HEK293 (cell line): ENCODE measurements at regions not wholly inside any gene's neighbourhood (a gene's known extent, or its start where the extent isn't known, plus 50 kb on each side); places are given as distances from the start of the nearest gene placed in this dataset.

ENCODE experiments used
- CTCF ChIA-PET: fragments of 350-600 bp; formaldehyde crosslinking; extraction: SDS; loops from one replicate; lab custom pipeline; 2021; ENCODE audit warnings: antibody characterized with exemption; lab: Yijun Ruan, JAX
- POLR2A ChIA-PET: fragments of 300-600 bp; formaldehyde crosslinking; extraction: SDS; loops from one replicate; lab custom pipeline; 2020; ENCODE audit warnings: antibody characterized with exemption, inconsistent platforms; lab: Yijun Ruan, JAX
- H3K27ac ChIP-seq: fragments of 200-500 bp; sonication (Bioruptor generic); 2 replicates; pipeline ENCODE4 v1.5.1; 2014; ENCODE audit warnings: low read depth, low read length, control low read depth, inconsistent platforms; ENCODE audit errors: extremely low read depth
- H3K36me3 ChIP-seq, 2 experiments: fragments of 200-500 bp in 1 of 2; sonication (Bioruptor generic) in 1 of 2; 1 replicate in 1 of 2; 2 replicates in 1 of 2; pipeline ENCODE4 v1.5.1; 2014 to 2017; ENCODE audit warnings: inconsistent platforms in 2 of 2, low read length in 2 of 2; ENCODE audit not compliant: control insufficient read depth in 2 of 2, insufficient read depth in 1 of 2
- H3K4me1 ChIP-seq: fragments of 200-500 bp; sonication (Bioruptor generic); 2 replicates; pipeline ENCODE4 v1.5.1; 2014; ENCODE audit warnings: mild to moderate bottlenecking, low read length, inconsistent platforms; ENCODE audit not compliant: control insufficient read depth, insufficient read depth
- H3K4me3 ChIP-seq: 2 replicates; pipeline ENCODE4 v1.5.1; 2011; ENCODE audit warnings: low read depth, mild to moderate bottlenecking, control low read depth, low read length, moderate library complexity
- H3K9me3 ChIP-seq: fragments of 200-500 bp; sonication (Bioruptor generic); 2 replicates; pipeline ENCODE4 v1.5.1; 2014; ENCODE audit warnings: low read depth, low read length, inconsistent platforms; ENCODE audit not compliant: control insufficient read depth, insufficient read depth
- AEBP2 ChIP-seq: fragments of 450-650 bp; formaldehyde crosslinking; IDR thresholded peaks from 2 replicates; pipeline ENCODE4 v1.5.1; 2016; ENCODE audit warnings: missing biosample characterization, missing genetic modification characterization, borderline replicate concordance
- FEZF1 ChIP-seq: fragments of 450-650 bp; formaldehyde crosslinking; IDR thresholded peaks from 2 replicates; pipeline ENCODE4 v1.5.1; 2016; ENCODE audit warnings: missing biosample characterization, missing genetic modification characterization
- GLI4 ChIP-seq: fragments of 450-650 bp; formaldehyde crosslinking; IDR thresholded peaks from 2 replicates; pipeline ENCODE4 v1.5.1; 2016; ENCODE audit warnings: missing biosample characterization, missing genetic modification characterization
- KLF10 ChIP-seq: fragments of 450-650 bp; IDR thresholded peaks from 2 replicates; pipeline ENCODE4 v1.5.1; 2018; ENCODE audit warnings: missing biosample characterization, mild to moderate bottlenecking, missing genetic modification characterization
- MZF1 ChIP-seq: fragments of 450-650 bp; formaldehyde crosslinking; IDR thresholded peaks from 2 replicates; pipeline ENCODE4 v1.5.1; 2017; ENCODE audit warnings: missing biosample characterization, missing genetic modification characterization, borderline replicate concordance
- OSR2 ChIP-seq: fragments of 450-650 bp; formaldehyde crosslinking; IDR thresholded peaks from 2 replicates; pipeline ENCODE4 v1.5.1; 2016; ENCODE audit warnings: missing biosample characterization, missing genetic modification characterization
- RBAK ChIP-seq: fragments of 450-650 bp; formaldehyde crosslinking; IDR thresholded peaks from 2 replicates; pipeline ENCODE4 v1.5.1; 2016; ENCODE audit warnings: missing biosample characterization, missing genetic modification characterization
- REST ChIP-seq: fragments of 450-650 bp; formaldehyde crosslinking; IDR thresholded peaks from 2 replicates; pipeline ENCODE4 v1.5.1; 2016; ENCODE audit warnings: missing biosample characterization, missing genetic modification characterization
- SCRT1 ChIP-seq: fragments of 450-650 bp; formaldehyde crosslinking; IDR thresholded peaks from 2 replicates; pipeline ENCODE4 v1.5.1; 2016; ENCODE audit warnings: missing biosample characterization, missing genetic modification characterization, borderline replicate concordance
- YY1 ChIP-seq: fragments of 450-650 bp; formaldehyde crosslinking; IDR thresholded peaks from 2 replicates; pipeline ENCODE4 v1.5.1; 2018; ENCODE audit warnings: missing biosample characterization, missing genetic modification characterization
- ZBTB1 ChIP-seq: fragments of 450-650 bp; formaldehyde crosslinking; IDR thresholded peaks from 2 replicates; pipeline ENCODE4 v1.5.1; 2016; ENCODE audit warnings: missing biosample characterization, missing genetic modification characterization
- ZBTB17 ChIP-seq: fragments of 450-650 bp; formaldehyde crosslinking; IDR thresholded peaks from 2 replicates; pipeline ENCODE4 v1.5.1; 2016; ENCODE audit warnings: missing biosample characterization, missing genetic modification characterization
- ZBTB26 ChIP-seq: fragments of 450-650 bp; formaldehyde crosslinking; optimal IDR thresholded peaks from 2 replicates; pipeline ENCODE3; 2016; ENCODE audit warnings: missing biosample characterization, mild to moderate bottlenecking, missing genetic modification characterization
- ZFP69B ChIP-seq: fragments of 450-650 bp; formaldehyde crosslinking; IDR thresholded peaks from 2 replicates; pipeline ENCODE4 v1.5.1; 2016; ENCODE audit warnings: missing biosample characterization, missing genetic modification characterization
- ZNF202 ChIP-seq: fragments of 450-650 bp; formaldehyde crosslinking; IDR thresholded peaks from 2 replicates; pipeline ENCODE4 v1.5.1; 2016; ENCODE audit warnings: missing biosample characterization, missing genetic modification characterization, borderline replicate concordance
- ZNF548 ChIP-seq: fragments of 450-650 bp; formaldehyde crosslinking; IDR thresholded peaks from 2 replicates; pipeline ENCODE4 v1.5.1; 2016; ENCODE audit warnings: missing biosample characterization, missing genetic modification characterization
- ZNF585B ChIP-seq: fragments of 450-650 bp; formaldehyde crosslinking; IDR thresholded peaks from 2 replicates; pipeline ENCODE4 v1.5.1; 2016; ENCODE audit warnings: missing biosample characterization, missing genetic modification characterization
- ZNF626 ChIP-seq: fragments of 450-650 bp; sonication (Bioruptor Pico); formaldehyde crosslinking; IDR thresholded peaks from 2 replicates; pipeline ENCODE4 v1.5.1; 2018; ENCODE audit warnings: missing biosample characterization, missing genetic modification characterization, inconsistent platforms
- ZNF660 ChIP-seq: fragments of 450-650 bp; IDR thresholded peaks from 2 replicates; pipeline ENCODE4 v1.5.1; 2018; ENCODE audit warnings: missing biosample characterization, mild to moderate bottlenecking, missing genetic modification characterization
- ZNF677 ChIP-seq: fragments of 450-650 bp; IDR thresholded peaks from 2 replicates; pipeline ENCODE4 v1.5.0; 2018; ENCODE audit warnings: missing biosample characterization, mild to moderate bottlenecking, missing genetic modification characterization, moderate library complexity
- ZXDB ChIP-seq: fragments of 450-650 bp; formaldehyde crosslinking; IDR thresholded peaks from 2 replicates; pipeline ENCODE4 v1.5.1; 2016; ENCODE audit warnings: missing biosample characterization, missing genetic modification characterization
- TF ChIP-seq, protein P1 (sequence below): IDR thresholded peaks from 2 replicates; pipeline ENCODE4 v1.6.1; 2011; ENCODE audit warnings: mild to moderate bottlenecking, low read depth, low read length, borderline replicate concordance
- TF ChIP-seq, protein P2 (sequence below): fragments of 450-650 bp; formaldehyde crosslinking; IDR thresholded peaks from 2 replicates; pipeline ENCODE4 v1.5.1; 2016; ENCODE audit warnings: missing biosample characterization, missing genetic modification characterization

DNA sequence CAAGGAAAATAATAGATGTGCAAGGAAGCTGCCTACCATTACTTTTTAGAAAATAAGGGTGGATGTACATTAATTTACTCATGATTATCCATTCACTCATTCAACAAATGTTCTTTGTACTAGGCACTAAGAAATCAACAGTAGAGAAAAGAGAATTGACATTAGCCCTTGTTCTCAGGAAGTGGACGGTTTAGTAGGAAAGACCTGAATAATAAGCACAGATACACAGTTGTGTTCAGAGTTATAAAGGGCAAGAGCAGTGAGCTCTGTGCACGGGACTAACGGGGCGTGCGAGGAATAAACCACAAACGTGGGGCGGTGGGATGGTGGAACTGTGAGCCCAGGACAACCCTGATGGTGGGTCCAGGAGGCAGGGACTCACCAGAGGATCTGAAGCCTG, 94.4 kb upstream of the MBOAT2 start:
- no peaks in the 10 kb centered on the region for H3K36me3 ChIP-seq
- ChIA-PET POLR2A (no interaction called here), CTCF (interaction anchor here (0.7 kb wide), 1 partner anchor 933 kb away, joined by 3 read pairs; no protein-coding TSS in a partner anchor)
- no peak overlapping the region for H3K4me3 ChIP-seq
- no peaks in the 10 kb centered on the region for H3K9me3 ChIP-seq
- H3K4me1 ChIP-seq, result peaks cover 6% of the 10 kb centered on the region; the same call in 1 of the 2 replicates
- no peak overlapping the region for H3K27ac ChIP-seq
- TF ChIP-seq, protein P1, sequence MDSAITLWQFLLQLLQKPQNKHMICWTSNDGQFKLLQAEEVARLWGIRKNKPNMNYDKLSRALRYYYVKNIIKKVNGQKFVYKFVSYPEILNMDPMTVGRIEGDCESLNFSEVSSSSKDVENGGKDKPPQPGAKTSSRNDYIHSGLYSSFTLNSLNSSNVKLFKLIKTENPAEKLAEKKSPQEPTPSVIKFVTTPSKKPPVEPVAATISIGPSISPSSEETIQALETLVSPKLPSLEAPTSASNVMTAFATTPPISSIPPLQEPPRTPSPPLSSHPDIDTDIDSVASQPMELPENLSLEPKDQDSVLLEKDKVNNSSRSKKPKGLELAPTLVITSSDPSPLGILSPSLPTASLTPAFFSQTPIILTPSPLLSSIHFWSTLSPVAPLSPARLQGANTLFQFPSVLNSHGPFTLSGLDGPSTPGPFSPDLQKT, result no peak
- TF ChIP-seq AEBP2 (tag by site-specific recombination), result no peak
- no peak for TF ChIP-seq SCRT1 (tag by site-specific recombination)
- no peak for TF ChIP-seq ZNF202 (tag by site-specific recombination)
- TF ChIP-seq ZNF677 (tag by site-specific recombination), result no peak
- TF ChIP-seq, protein P2, sequence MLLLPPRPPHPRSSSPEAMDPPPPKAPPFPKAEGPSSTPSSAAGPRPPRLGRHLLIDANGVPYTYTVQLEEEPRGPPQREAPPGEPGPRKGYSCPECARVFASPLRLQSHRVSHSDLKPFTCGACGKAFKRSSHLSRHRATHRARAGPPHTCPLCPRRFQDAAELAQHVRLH (tag by site-specific recombination), result no peak
- TF ChIP-seq REST (tag by site-specific recombination), result no peak
- TF ChIP-seq ZFP69B (tag by site-specific recombination), result no peak
- no peak for TF ChIP-seq ZBTB17 (tag by site-specific recombination)
- TF ChIP-seq ZNF626 (tag by site-specific recombination), result no peak
- TF ChIP-seq ZNF585B (tag by site-specific recombination), result no peak
- no peak for TF ChIP-seq KLF10 (tag by site-specific recombination)

DNA sequence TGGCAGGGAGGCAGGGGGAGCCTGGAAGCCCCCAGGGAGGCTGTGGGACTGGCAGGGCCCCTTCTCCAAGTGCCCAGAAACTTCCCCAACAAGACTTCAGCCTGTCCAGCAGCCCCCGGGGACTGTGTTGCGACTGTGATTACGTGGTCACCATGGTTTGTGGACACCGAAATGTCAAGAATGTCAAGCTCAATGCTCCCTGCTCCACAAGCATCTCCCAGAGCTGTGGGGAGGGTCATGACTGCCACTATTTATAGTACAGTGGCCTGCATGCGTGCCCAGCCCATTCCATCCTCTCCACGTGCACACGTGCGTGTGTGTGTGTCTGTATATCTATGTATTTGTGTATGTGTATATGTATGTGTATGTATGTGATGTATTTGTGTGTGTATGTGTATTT, 93.8 kb upstream of the MBOAT2 start:
- H3K27ac ChIP-seq, result no peak overlapping the region
- no peak overlapping the region for H3K4me3 ChIP-seq
- POLR2A ChIA-PET, result no interaction called here
- no peaks in the 10 kb centered on the region for H3K36me3 ChIP-seq
- CTCF ChIA-PET, result interaction anchor here (0.7 kb wide), 1 partner anchor 933 kb away, joined by 3 read pairs; no protein-coding TSS in a partner anchor
- TF ChIP-seq ZNF660 (tag by site-specific recombination) (no peak), ZXDB (tag by site-specific recombination) (no peak), OSR2 (tag by site-specific recombination) (no peak)
- no peaks in the 10 kb centered on the region for H3K4me1 ChIP-seq
- H3K9me3 ChIP-seq, result no peaks in the 10 kb centered on the region

DNA sequence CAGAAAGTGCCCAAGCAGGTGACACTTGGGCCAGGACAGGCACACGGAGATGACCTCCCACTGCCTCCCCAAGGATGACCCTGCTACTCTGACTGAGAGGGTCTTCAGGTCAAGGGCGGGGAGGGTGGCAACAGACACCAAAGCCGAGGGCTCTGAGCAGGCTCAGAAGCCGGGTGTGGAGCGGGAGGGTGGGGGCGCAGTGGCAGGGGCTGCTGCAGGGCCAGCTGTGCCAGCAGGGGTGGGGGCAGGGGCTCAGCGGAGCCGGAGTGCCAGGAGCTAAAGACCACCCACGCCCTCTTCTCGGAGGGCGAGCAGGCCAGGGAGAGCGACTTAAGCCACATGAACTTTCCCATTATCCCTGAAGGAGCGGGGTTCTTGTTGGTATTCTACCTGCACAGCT, 93.3 kb upstream of the MBOAT2 start:
- no peak overlapping the region for H3K27ac ChIP-seq
- ChIA-PET CTCF (no interaction called here), POLR2A (no interaction called here)
- H3K9me3 ChIP-seq, result no peaks in the 10 kb centered on the region
- no peaks in the 10 kb centered on the region for H3K36me3 ChIP-seq
- no peaks in the 10 kb centered on the region for H3K4me1 ChIP-seq
- H3K4me3 ChIP-seq, result no peak overlapping the region
- TF ChIP-seq RBAK (tag by site-specific recombination) (no peak), MZF1 (no peak), YY1 (tag by site-specific recombination) (no peak), FEZF1 (no peak), ZNF548 (no peak), OSR2 (tag by site-specific recombination) (no peak), GLI4 (tag by site-specific recombination) (no peak), ZBTB1 (tag by site-specific recombination) (no peak), ZBTB26 (tag by site-specific recombination) (no peak)
